T-helper 2 cell treated with Interferon-gamma antibody and Interleukin-4, amounts not matched to agents 5 μg/mL and 100 μg/mL, for 36 hours (primary cell): ENCODE measurements at regions not wholly inside any gene's neighbourhood (a gene's known extent, or its start where the extent isn't known, plus 50 kb on each side); places are given as distances from the start of the nearest gene placed in this dataset.

Experiments
- DNase-seq: peaks from one replicate; pipeline ENCODE4 v3.0.0; 2021; ENCODE audit warnings: low spot score
- H3K27ac Mint-ChIP-seq: one replicate; pipeline ENCODE4 v1.8.0; 2021; ENCODE audit warnings: mild to moderate bottlenecking, mixed read lengths
- H3K27me3 Mint-ChIP-seq: one replicate; pipeline ENCODE4 v1.8.0; 2021; ENCODE audit warnings: low read depth, mixed read lengths
- H3K36me3 Mint-ChIP-seq: one replicate; pipeline ENCODE4 v1.8.0; 2021; ENCODE audit warnings: low read depth, mixed read lengths
- H3K4me1 Mint-ChIP-seq: one replicate; pipeline ENCODE4 v1.8.0; 2021; ENCODE audit warnings: low read depth, mixed read lengths
- H3K4me3 Mint-ChIP-seq: one replicate; pipeline ENCODE4 v1.8.0; 2022; ENCODE audit warnings: mild to moderate bottlenecking, moderate library complexity, mixed read lengths
- H3K9me3 Mint-ChIP-seq: one replicate; pipeline ENCODE4 v1.8.0; 2021; ENCODE audit warnings: mixed read lengths

- H3K4me3 Mint-ChIP-seq, result no peak overlapping the region
- no peaks in the 10 kb centered on the region for H3K27me3 Mint-ChIP-seq
- no peaks in the 10 kb centered on the region for H3K9me3 Mint-ChIP-seq
- no peaks in the 10 kb centered on the region for H3K36me3 Mint-ChIP-seq
- H3K27ac Mint-ChIP-seq, result no peak overlapping the region
- H3K4me1 Mint-ChIP-seq, result no peaks in the 10 kb centered on the region
- no peak for DNase-seq
Measured at GRCh38 chr10:21078410-21079329, 181.6 kb upstream of the NEBL start.

GRCh38 chr10:21077681-21078080 lies 180.6 kb upstream of the NEBL start:
- no peak overlapping the region for H3K27ac Mint-ChIP-seq
- no peaks in the 10 kb centered on the region for H3K9me3 Mint-ChIP-seq
- no peak overlapping the region for H3K4me3 Mint-ChIP-seq
- no peaks in the 10 kb centered on the region for H3K4me1 Mint-ChIP-seq
- no peaks in the 10 kb centered on the region for H3K36me3 Mint-ChIP-seq
- DNase-seq, result no peak
- H3K27me3 Mint-ChIP-seq, result no peaks in the 10 kb centered on the region

GRCh38 chr10:21076381-21076780 lies 179.3 kb upstream of the NEBL start:
- no peaks in the 10 kb centered on the region for H3K9me3 Mint-ChIP-seq
- no peaks in the 10 kb centered on the region for H3K27me3 Mint-ChIP-seq
- H3K27ac Mint-ChIP-seq, result no peak overlapping the region
- H3K36me3 Mint-ChIP-seq, result no peaks in the 10 kb centered on the region
- no peaks in the 10 kb centered on the region for H3K4me1 Mint-ChIP-seq
- H3K4me3 Mint-ChIP-seq, result no peak overlapping the region
- no peak for DNase-seq

GRCh38 chr10:21075880-21076279 lies 178.8 kb upstream of the NEBL start:
- Mint-ChIP-seq H3K9me3 (no peaks in the 10 kb centered on the region), H3K27ac (no peak overlapping the region), H3K36me3 (no peaks in the 10 kb centered on the region), H3K4me1 (no peaks in the 10 kb centered on the region), H3K4me3 (no peak overlapping the region), H3K27me3 (no peaks in the 10 kb centered on the region)
- no peak for DNase-seq

- Mint-ChIP-seq H3K9me3 (no peaks in the 10 kb centered on the region), H3K4me1 (no peaks in the 10 kb centered on the region), H3K4me3 (no peak overlapping the region), H3K36me3 (no peaks in the 10 kb centered on the region), H3K27ac (no peak overlapping the region), H3K27me3 (no peaks in the 10 kb centered on the region)
- no peak for DNase-seq
Measured at GRCh38 chr10:21071001-21071673, 174.0 kb upstream of the NEBL start.

- no peak overlapping the region for H3K4me3 Mint-ChIP-seq
- H3K36me3 Mint-ChIP-seq, result no peaks in the 10 kb centered on the region
- no peak overlapping the region for H3K27ac Mint-ChIP-seq
- DNase-seq, result no peak
- no peaks in the 10 kb centered on the region for H3K4me1 Mint-ChIP-seq
- H3K9me3 Mint-ChIP-seq, result no peaks in the 10 kb centered on the region
- H3K27me3 Mint-ChIP-seq, result no peaks in the 10 kb centered on the region
Measured at GRCh38 chr10:21069929-21070700, 173.0 kb upstream of the NEBL start.

- Mint-ChIP-seq H3K4me1 (no peaks in the 10 kb centered on the region), H3K9me3 (no peaks in the 10 kb centered on the region), H3K4me3 (no peak overlapping the region), H3K27ac (no peak overlapping the region), H3K36me3 (no peaks in the 10 kb centered on the region), H3K27me3 (no peaks in the 10 kb centered on the region)
- DNase-seq, result no peak
Measured at GRCh38 chr10:21069278-21069677, 172.2 kb upstream of the NEBL start.

GRCh38 chr10:21068026-21068656 lies 171.0 kb upstream of the NEBL start:
- DNase-seq, result no peak
- Mint-ChIP-seq H3K4me3 (no peak overlapping the region), H3K27ac (no peak overlapping the region), H3K36me3 (no peaks in the 10 kb centered on the region), H3K27me3 (no peaks in the 10 kb centered on the region), H3K4me1 (no peaks in the 10 kb centered on the region), H3K9me3 (no peaks in the 10 kb centered on the region)

- H3K27me3 Mint-ChIP-seq, result no peaks in the 10 kb centered on the region
- H3K36me3 Mint-ChIP-seq, result no peaks in the 10 kb centered on the region
- peaks cover 1% of the 10 kb centered on the region for H3K9me3 Mint-ChIP-seq
- H3K27ac Mint-ChIP-seq, result no peak overlapping the region
- no peak overlapping the region for H3K4me3 Mint-ChIP-seq
- no peaks in the 10 kb centered on the region for H3K4me1 Mint-ChIP-seq
- DNase-seq, result no peak
Measured at GRCh38 chr10:21065621-21066248, 168.6 kb upstream of the NEBL start.

- Mint-ChIP-seq H3K27ac (no peak overlapping the region), H3K27me3 (no peaks in the 10 kb centered on the region), H3K4me1 (no peaks in the 10 kb centered on the region), H3K9me3 (peaks cover 11% of the 10 kb centered on the region), H3K4me3 (no peak overlapping the region), H3K36me3 (no peaks in the 10 kb centered on the region)
- DNase-seq, result no peak
Measured at GRCh38 chr10:21061982-21062381, 164.9 kb upstream of the NEBL start.

- H3K4me1 Mint-ChIP-seq, result no peaks in the 10 kb centered on the region
- H3K9me3 Mint-ChIP-seq, result peaks cover 12% of the 10 kb centered on the region
- DNase-seq, result no peak
- no peak overlapping the region for H3K4me3 Mint-ChIP-seq
- H3K36me3 Mint-ChIP-seq, result no peaks in the 10 kb centered on the region
- H3K27me3 Mint-ChIP-seq, result no peaks in the 10 kb centered on the region
- H3K27ac Mint-ChIP-seq, result no peak overlapping the region
Measured at GRCh38 chr10:21061184-21061583, 164.1 kb upstream of the NEBL start.

GRCh38 chr10:21060626-21061025 lies 163.5 kb upstream of the NEBL start:
- Mint-ChIP-seq H3K27ac (no peak overlapping the region), H3K27me3 (no peaks in the 10 kb centered on the region), H3K36me3 (no peaks in the 10 kb centered on the region), H3K9me3 (peaks cover 12% of the 10 kb centered on the region), H3K4me1 (no peaks in the 10 kb centered on the region), H3K4me3 (no peak overlapping the region)
- no peak for DNase-seq

- DNase-seq, result no peak
- no peak overlapping the region for H3K27ac Mint-ChIP-seq
- H3K4me1 Mint-ChIP-seq, result no peaks in the 10 kb centered on the region
- no peak overlapping the region for H3K4me3 Mint-ChIP-seq
- H3K27me3 Mint-ChIP-seq, result no peaks in the 10 kb centered on the region
- H3K36me3 Mint-ChIP-seq, result no peaks in the 10 kb centered on the region
- peaks cover 12% of the 10 kb centered on the region for H3K9me3 Mint-ChIP-seq
Measured at GRCh38 chr10:21057989-21058388, 160.9 kb upstream of the NEBL start.
